SKM-1 treated with dmso at 0.1 percent for 144 hours (cell line): ENCODE measurements at regions not wholly inside any gene's neighbourhood (a gene's known extent, or its start where the extent isn't known, plus 50 kb on each side); places are given as distances from the start of the nearest gene placed in this dataset.
"Not testable (repeated sequence)": the region's sequence is repeated elsewhere in the genome, so short reads cannot be mapped to it uniquely, and the experiment has no call there.

Experiments used
- DNase-seq: peaks from one replicate; lab custom pipeline; 2025; ENCODE audit not compliant: unreplicated experiment; lab: John Stamatoyannopoulos, UW

- DNase-seq: no peak
These were observed 1749.6 kb downstream of the SI start for GRCh38 chr3:163328680-163329079.

GRCh38 chr3:163327086-163327485 lies 1751.2 kb downstream of the SI start:
- DNase-seq: no peak

- DNase-seq: no peak
These were observed 1762.5 kb downstream of the SI start for GRCh38 chr3:163315786-163316185.

- DNase-seq: no peak
These were observed 1771.9 kb downstream of the SI start for GRCh38 chr3:163306405-163306804.

- DNase-seq: no peak
These were observed 1777.1 kb downstream of the OTOL1 start for GRCh38 chr3:163273694-163274093.

GRCh38 chr3:163266731-163267130 lies 1770.1 kb downstream of the OTOL1 start:
- no peak for DNase-seq

GRCh38 chr3:163261618-163262017 lies 1765.0 kb downstream of the OTOL1 start:
- no peak for DNase-seq

GRCh38 chr3:163261056-163261455 lies 1764.4 kb downstream of the OTOL1 start:
- no peak for DNase-seq

GRCh38 chr3:163218336-163218735 lies 1721.7 kb downstream of the OTOL1 start:
- DNase-seq: no peak

GRCh38 chr3:163213838-163214237 lies 1717.2 kb downstream of the OTOL1 start:
- DNase-seq: no peak

- no peak for DNase-seq
These were observed 1700.3 kb downstream of the OTOL1 start for GRCh38 chr3:163196815-163197374.

GRCh38 chr3:163196245-163196644 lies 1699.6 kb downstream of the OTOL1 start:
- DNase-seq: no peak

- no peak for DNase-seq
These were observed 1689.2 kb downstream of the OTOL1 start for GRCh38 chr3:163185721-163186350.

- DNase-seq: no peak
These were observed 1679.4 kb downstream of the OTOL1 start for GRCh38 chr3:163175970-163176369.

GRCh38 chr3:163172513-163172912 lies 1675.9 kb downstream of the OTOL1 start:
- DNase-seq: not testable (repeated sequence)

GRCh38 chr3:163166197-163166596 lies 1669.6 kb downstream of the OTOL1 start:
- DNase-seq: no peak

- no peak for DNase-seq
These were observed 1662.7 kb downstream of the OTOL1 start for GRCh38 chr3:163159306-163159705.

- DNase-seq: no peak
These were observed 1643.0 kb downstream of the OTOL1 start for GRCh38 chr3:163139600-163139999.

- DNase-seq: no peak
These were observed 1641.7 kb downstream of the OTOL1 start for GRCh38 chr3:163138258-163138657.

- no peak for DNase-seq
These were observed 1635.5 kb downstream of the OTOL1 start for GRCh38 chr3:163132111-163132510.

- no peak for DNase-seq
These were observed 1632.7 kb downstream of the OTOL1 start for GRCh38 chr3:163129287-163129686.

GRCh38 chr3:163126115-163126514 lies 1629.5 kb downstream of the OTOL1 start:
- no peak for DNase-seq
